CD4-positive, alpha-beta T cell (primary cell): ENCODE measurements at regions not wholly inside any gene's neighbourhood (a gene's known extent, or its start where the extent isn't known, plus 50 kb on each side); places are given as distances from the start of the nearest gene placed in this dataset.

Experiments
- ATAC-seq: fragments of 200-7000 bp; cut with Tn5 transposase; one replicate; pipeline ENCODE4 v1.10.0; 2022; ENCODE audit warnings: mild to moderate bottlenecking; ENCODE audit not compliant: poor library complexity
- CTCF ChIA-PET: fragments of 350-600 bp; sonication (Branson Sonifier 250); formaldehyde crosslinking; loops from one replicate; lab custom pipeline; 2021; ENCODE audit warnings: antibody characterized with exemption, inconsistent platforms; lab: Charles Lee
- POLR2A ChIA-PET: fragments of 350-600 bp; sonication (Branson Sonifier 250); formaldehyde crosslinking; loops from one replicate; lab custom pipeline; 2021; ENCODE audit warnings: antibody characterized with exemption, inconsistent platforms; lab: Charles Lee
- DNase-seq, 14 experiments: peaks; one replicate each; pipeline ENCODE4 v3.0.0-alpha.2; 2013 to 2020; ENCODE audit warnings: mixed read lengths in 2 of 14
- H3K27ac ChIP-seq, 2 donors: one replicate each; pipeline versions ENCODE4 v1.5.1 to v1.7.0; 2013; ENCODE audit warnings: low read length in 2 of 2, low read depth in 1 of 2, mild to moderate bottlenecking in 1 of 2
- H3K27me3 ChIP-seq, 2 experiments: 1 replicate in 1 of 2; 2 replicates in 1 of 2; pipeline versions ENCODE4 v1.6.1 to v1.7.0; 2013; ENCODE audit warnings: low read length in 2 of 2, control low read depth in 1 of 2, mild to moderate bottlenecking in 1 of 2, moderate library complexity in 1 of 2; ENCODE audit not compliant: insufficient read depth in 2 of 2, control insufficient read depth in 1 of 2
- H3K36me3 ChIP-seq: one replicate; pipeline ENCODE4 v1.6.1; 2013; ENCODE audit warnings: low read length, control low read depth; ENCODE audit not compliant: insufficient read depth
- H3K4me1 ChIP-seq: one replicate; pipeline ENCODE4 v1.6.1; 2013; ENCODE audit warnings: low read length, control low read depth; ENCODE audit not compliant: insufficient read depth
- H3K4me3 ChIP-seq: one replicate; pipeline ENCODE4 v1.5.1; 2013; ENCODE audit warnings: mild to moderate bottlenecking, low read length, moderate library complexity
- H3K9me3 ChIP-seq, 2 experiments: 1 replicate in 1 of 2; 2 replicates in 1 of 2; pipeline versions ENCODE4 v1.6.1 to v1.7.0; 2013; ENCODE audit warnings: low read length in 2 of 2, mild to moderate bottlenecking in 2 of 2, control low read depth in 1 of 2, moderate library complexity in 1 of 2; ENCODE audit not compliant: control insufficient read depth in 1 of 2, insufficient read depth in 1 of 2
- H3K27ac Mint-ChIP-seq: one replicate; pipeline ENCODE4 v1.8.0; 2020; ENCODE audit warnings: mixed read lengths
- H3K27me3 Mint-ChIP-seq: one replicate; pipeline ENCODE4 v1.8.0; 2021; ENCODE audit warnings: mixed read lengths
- H3K36me3 Mint-ChIP-seq: one replicate; pipeline ENCODE4 v1.8.0; 2021; ENCODE audit warnings: low read depth, mixed read lengths
- H3K4me1 Mint-ChIP-seq: one replicate; pipeline ENCODE4 v1.8.0; 2021; ENCODE audit warnings: low read depth, mixed read lengths
- H3K4me3 Mint-ChIP-seq: one replicate; pipeline ENCODE4 v1.8.0; 2020; ENCODE audit warnings: mild to moderate bottlenecking, mixed read lengths
- H3K9me3 Mint-ChIP-seq: one replicate; pipeline ENCODE4 v1.8.0; 2020; ENCODE audit warnings: mixed read lengths
- intact Hi-C, 2 experiments: fragments of 100-400 bp; cut with DNase I in 1 of 2; cut with micrococcal nuclease in 1 of 2; formaldehyde crosslinking; loops; one replicate each; pipeline versions ENCODE4 v1.15.1 to v1.9.0; 2023 to 2025; cut with DNase I, micrococcal nuclease
- TF ChIP-seq, protein P1 (sequence below): fragments of 200-600 bp; IDR thresholded peaks from one replicate; pipeline ENCODE4 v1.8.0; 2022; ENCODE audit warnings: antibody characterized with exemption, mild to moderate bottlenecking

DNA sequence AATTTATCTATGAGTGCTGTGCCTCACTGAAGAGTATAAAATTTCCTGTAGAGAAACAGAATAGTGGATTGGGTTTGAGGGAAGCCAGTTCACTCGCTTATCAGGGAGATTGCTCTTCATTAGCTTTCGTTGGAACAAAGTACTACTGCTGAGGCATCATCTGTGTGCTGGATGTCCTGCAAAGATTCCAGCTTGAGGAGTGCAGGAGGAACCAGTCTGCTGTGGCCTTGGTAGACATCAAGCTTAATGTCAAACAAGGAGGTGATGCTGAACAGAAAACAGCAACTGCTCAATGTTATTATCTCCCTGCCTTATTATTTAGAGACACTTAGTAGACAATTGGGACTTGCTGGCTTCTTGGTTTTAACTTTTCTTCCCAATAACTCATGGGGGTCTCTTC is 297.5 kb upstream of the DPH6 start:
- CTCF ChIA-PET = no interaction called here
- no peaks in the 10 kb centered on the region for H3K9me3 ChIP-seq
- DNase-seq (no peak), ATAC-seq (no peak)
- no peak overlapping the region for H3K4me3 ChIP-seq
- H3K4me1 ChIP-seq = no peaks in the 10 kb centered on the region
- no peaks in the 10 kb centered on the region for H3K36me3 ChIP-seq
- Mint-ChIP-seq H3K27ac (no peak overlapping the region), H3K4me3 (no peak overlapping the region), H3K4me1 (no peaks in the 10 kb centered on the region), H3K9me3 (peaks cover 4% of the 10 kb centered on the region), H3K36me3 (no peaks in the 10 kb centered on the region), H3K27me3 (peaks cover 4% of the 10 kb centered on the region)
- no peaks in the 10 kb centered on the region for H3K27me3 ChIP-seq
- H3K27ac ChIP-seq = no peak overlapping the region
- POLR2A ChIA-PET = no interaction called here
- intact Hi-C loops = no loop called here
- TF ChIP-seq, protein P1, sequence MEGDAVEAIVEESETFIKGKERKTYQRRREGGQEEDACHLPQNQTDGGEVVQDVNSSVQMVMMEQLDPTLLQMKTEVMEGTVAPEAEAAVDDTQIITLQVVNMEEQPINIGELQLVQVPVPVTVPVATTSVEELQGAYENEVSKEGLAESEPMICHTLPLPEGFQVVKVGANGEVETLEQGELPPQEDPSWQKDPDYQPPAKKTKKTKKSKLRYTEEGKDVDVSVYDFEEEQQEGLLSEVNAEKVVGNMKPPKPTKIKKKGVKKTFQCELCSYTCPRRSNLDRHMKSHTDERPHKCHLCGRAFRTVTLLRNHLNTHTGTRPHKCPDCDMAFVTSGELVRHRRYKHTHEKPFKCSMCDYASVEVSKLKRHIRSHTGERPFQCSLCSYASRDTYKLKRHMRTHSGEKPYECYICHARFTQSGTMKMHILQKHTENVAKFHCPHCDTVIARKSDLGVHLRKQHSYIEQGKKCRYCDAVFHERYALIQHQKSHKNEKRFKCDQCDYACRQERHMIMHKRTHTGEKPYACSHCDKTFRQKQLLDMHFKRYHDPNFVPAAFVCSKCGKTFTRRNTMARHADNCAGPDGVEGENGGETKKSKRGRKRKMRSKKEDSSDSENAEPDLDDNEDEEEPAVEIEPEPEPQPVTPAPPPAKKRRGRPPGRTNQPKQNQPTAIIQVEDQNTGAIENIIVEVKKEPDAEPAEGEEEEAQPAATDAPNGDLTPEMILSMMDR = no peak

DNA sequence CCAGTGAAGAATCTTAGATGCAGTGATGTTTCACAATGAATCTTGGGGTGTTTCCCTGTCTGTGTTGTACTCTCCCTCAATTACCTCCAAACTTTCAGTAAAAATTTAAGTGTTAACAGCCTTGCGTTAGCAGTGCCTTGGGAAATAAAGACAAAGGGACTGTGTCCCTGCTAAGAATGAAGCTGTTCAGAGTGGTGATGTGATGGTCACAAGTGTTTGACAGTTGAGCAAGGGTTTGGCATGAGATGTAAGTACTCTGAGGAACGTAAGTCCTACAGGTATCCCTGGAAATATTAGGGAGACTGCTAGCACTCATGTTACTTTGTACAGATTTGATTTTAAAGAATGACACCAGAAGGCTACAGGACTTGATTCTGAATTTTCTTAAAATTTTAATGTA is 304.3 kb upstream of the DPH6 start:
- ChIA-PET CTCF (no interaction called here), POLR2A (no interaction called here)
- H3K4me1 ChIP-seq = no peaks in the 10 kb centered on the region
- no peaks in the 10 kb centered on the region for H3K36me3 ChIP-seq
- TF ChIP-seq, protein P1 = no peak
- no peaks in the 10 kb centered on the region for H3K27me3 ChIP-seq
- peaks cover 4% of the 10 kb centered on the region for H3K27me3 Mint-ChIP-seq
- H3K27ac ChIP-seq = no peak overlapping the region
- DNase-seq (no peak), ATAC-seq (no peak)
- no peaks in the 10 kb centered on the region for H3K9me3 ChIP-seq
- H3K4me1 Mint-ChIP-seq = no peaks in the 10 kb centered on the region
- intact Hi-C loops = no loop called here
- H3K36me3 Mint-ChIP-seq = no peaks in the 10 kb centered on the region
- no peak overlapping the region for H3K4me3 Mint-ChIP-seq
- peaks cover 4% of the 10 kb centered on the region for H3K9me3 Mint-ChIP-seq
- no peak overlapping the region for H3K4me3 ChIP-seq
- H3K27ac Mint-ChIP-seq = no peak overlapping the region

DNA sequence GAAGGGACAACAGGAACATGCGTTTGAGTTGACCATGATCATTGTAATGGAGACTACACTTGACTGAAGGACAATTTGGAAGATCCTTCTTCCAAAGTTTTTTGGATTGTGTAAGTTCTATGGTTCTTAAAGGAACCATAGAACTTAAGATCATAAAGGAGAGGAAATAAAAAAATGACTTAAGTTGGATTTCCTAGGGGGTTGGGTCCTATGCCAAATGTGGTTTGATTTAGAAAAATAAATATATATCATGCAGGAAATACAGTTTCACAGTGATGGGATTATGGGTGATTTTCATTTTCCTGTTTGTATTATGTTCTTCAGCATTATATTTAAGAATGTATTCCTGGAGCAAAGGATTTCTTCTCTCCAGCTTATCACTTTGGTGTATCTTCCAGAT is 305.5 kb upstream of the DPH6 start:
- peaks cover 4% of the 10 kb centered on the region for H3K27me3 Mint-ChIP-seq

More for the DNA sequence above, 305.5 kb upstream of the DPH6 start:
- intact Hi-C loops = no loop called here
- H3K4me3 Mint-ChIP-seq = no peak overlapping the region
- TF ChIP-seq, protein P1 = no peak
- H3K4me1 Mint-ChIP-seq = no peaks in the 10 kb centered on the region
- H3K27ac ChIP-seq = no peak overlapping the region
- ChIA-PET CTCF (no interaction called here), POLR2A (no interaction called here)
- H3K9me3 ChIP-seq = no peaks in the 10 kb centered on the region
- H3K9me3 Mint-ChIP-seq = peaks cover 4% of the 10 kb centered on the region
- no peak overlapping the region for H3K27ac Mint-ChIP-seq
- H3K36me3 Mint-ChIP-seq = no peaks in the 10 kb centered on the region
- ATAC-seq = no peak
- H3K4me1 ChIP-seq = no peaks in the 10 kb centered on the region
- H3K27me3 ChIP-seq = no peaks in the 10 kb centered on the region
- no peak for DNase-seq
- no peaks in the 10 kb centered on the region for H3K36me3 ChIP-seq
- no peak overlapping the region for H3K4me3 ChIP-seq
